H1 (cell line): ENCODE measurements at regions not wholly inside any gene's neighbourhood (a gene's known extent, or its start where the extent isn't known, plus 50 kb on each side); places are given as distances from the start of the nearest gene placed in this dataset.

Source experiments
- CBX8 ChIP-seq: fragments of 300-800, 300-1000 bp; sonication (generic); IDR thresholded peaks from 2 replicates; pipeline ENCODE4 v1.7.1; 2016; ENCODE audit warnings: low read depth, low read length, borderline replicate concordance
- EZH2 ChIP-seq: fragments of 200-600 bp; sonication (generic); IDR thresholded peaks from 2 replicates; pipeline ENCODE4 v1.7.1; 2012; ENCODE audit warnings: low read depth, mild to moderate bottlenecking, moderate library complexity, low read length, inconsistent platforms; ENCODE audit not compliant: severe bottlenecking
- JUN ChIP-seq: IDR thresholded peaks from 2 replicates; pipeline ENCODE4 v1.6.1; 2011; ENCODE audit warnings: low read depth, mild to moderate bottlenecking, improper control_type of control experiment, low read length
- TF ChIP-seq, protein P1 (sequence below), 3 experiments: IDR thresholded peaks; 1 replicate in 2 of 3; 2 replicates in 1 of 3; pipeline versions ENCODE4 v1.5.1 to v1.6.1; 2011; ENCODE audit warnings: low read length in 3 of 3, mild to moderate bottlenecking in 3 of 3, inconsistent platforms in 2 of 3, low read depth in 1 of 3, moderate library complexity in 1 of 3; ENCODE audit not compliant: insufficient read depth in 1 of 3; ENCODE audit errors: control extremely low read depth in 1 of 3
- TF ChIP-seq, protein P2 (sequence below): IDR thresholded peaks from 2 replicates; pipeline ENCODE4 v1.6.1; 2012; ENCODE audit warnings: inconsistent platforms
- TF ChIP-seq, protein P3 (sequence below): IDR thresholded peaks from 2 replicates; pipeline ENCODE4 v1.6.1; 2012; ENCODE audit warnings: low read length, inconsistent platforms

DNA sequence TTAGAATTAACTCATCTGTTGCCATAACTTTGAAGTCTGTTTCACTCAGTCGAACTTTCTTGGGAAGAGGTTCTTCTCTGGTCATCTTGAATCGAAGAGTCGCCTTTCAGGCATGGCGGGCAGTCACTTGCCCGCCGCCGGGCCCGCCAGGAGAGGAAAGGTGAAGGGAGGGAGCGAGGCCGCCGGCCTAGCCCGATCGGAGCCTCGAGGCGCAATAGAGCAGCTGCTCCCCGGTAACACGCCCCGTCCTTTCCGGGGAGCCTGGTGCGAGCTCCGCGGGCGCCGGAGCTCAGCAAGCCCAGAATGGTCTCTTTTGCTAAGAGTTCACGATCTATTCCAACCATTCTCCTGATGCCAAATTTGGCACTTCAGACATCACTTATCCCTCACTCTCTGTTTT is 591.8 kb downstream of the TFAP2B start (continued):
- TF ChIP-seq, protein P1, sequence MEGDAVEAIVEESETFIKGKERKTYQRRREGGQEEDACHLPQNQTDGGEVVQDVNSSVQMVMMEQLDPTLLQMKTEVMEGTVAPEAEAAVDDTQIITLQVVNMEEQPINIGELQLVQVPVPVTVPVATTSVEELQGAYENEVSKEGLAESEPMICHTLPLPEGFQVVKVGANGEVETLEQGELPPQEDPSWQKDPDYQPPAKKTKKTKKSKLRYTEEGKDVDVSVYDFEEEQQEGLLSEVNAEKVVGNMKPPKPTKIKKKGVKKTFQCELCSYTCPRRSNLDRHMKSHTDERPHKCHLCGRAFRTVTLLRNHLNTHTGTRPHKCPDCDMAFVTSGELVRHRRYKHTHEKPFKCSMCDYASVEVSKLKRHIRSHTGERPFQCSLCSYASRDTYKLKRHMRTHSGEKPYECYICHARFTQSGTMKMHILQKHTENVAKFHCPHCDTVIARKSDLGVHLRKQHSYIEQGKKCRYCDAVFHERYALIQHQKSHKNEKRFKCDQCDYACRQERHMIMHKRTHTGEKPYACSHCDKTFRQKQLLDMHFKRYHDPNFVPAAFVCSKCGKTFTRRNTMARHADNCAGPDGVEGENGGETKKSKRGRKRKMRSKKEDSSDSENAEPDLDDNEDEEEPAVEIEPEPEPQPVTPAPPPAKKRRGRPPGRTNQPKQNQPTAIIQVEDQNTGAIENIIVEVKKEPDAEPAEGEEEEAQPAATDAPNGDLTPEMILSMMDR (IDR thresholded peaks at IDR 0.05; ENCODE audit: control extremely low read depth in 1 of 3, insufficient read depth in 1 of 3, low read depth in 1 of 3, low read length in 3 of 3) = no peak
- TF ChIP-seq, protein P2, sequence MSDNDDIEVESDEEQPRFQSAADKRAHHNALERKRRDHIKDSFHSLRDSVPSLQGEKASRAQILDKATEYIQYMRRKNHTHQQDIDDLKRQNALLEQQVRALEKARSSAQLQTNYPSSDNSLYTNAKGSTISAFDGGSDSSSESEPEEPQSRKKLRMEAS = no peak
- TF ChIP-seq CBX8 (no peak), EZH2 (no peak), JUN (no peak)
- TF ChIP-seq, protein P3, sequence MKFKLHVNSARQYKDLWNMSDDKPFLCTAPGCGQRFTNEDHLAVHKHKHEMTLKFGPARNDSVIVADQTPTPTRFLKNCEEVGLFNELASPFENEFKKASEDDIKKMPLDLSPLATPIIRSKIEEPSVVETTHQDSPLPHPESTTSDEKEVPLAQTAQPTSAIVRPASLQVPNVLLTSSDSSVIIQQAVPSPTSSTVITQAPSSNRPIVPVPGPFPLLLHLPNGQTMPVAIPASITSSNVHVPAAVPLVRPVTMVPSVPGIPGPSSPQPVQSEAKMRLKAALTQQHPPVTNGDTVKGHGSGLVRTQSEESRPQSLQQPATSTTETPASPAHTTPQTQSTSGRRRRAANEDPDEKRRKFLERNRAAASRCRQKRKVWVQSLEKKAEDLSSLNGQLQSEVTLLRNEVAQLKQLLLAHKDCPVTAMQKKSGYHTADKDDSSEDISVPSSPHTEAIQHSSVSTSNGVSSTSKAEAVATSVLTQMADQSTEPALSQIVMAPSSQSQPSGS = no peak
- TF ChIP-seq, all 59 proteins: peak for 0
